GM12878 (cell line): ENCODE measurements at regions not wholly inside any gene's neighbourhood (a gene's known extent, or its start where the extent isn't known, plus 50 kb on each side); places are given as distances from the start of the nearest gene placed in this dataset.
"Not testable (repeated sequence)": the region's sequence is repeated elsewhere in the genome, so short reads cannot be mapped to it uniquely, and the experiment has no call there.

Source experiments
- ATAC-seq: fragments of 200-7000 bp; cut with Tn5 transposase; 3 replicates; pipeline ENCODE4 v1.9.1; 2020; ENCODE audit warnings: mild to moderate bottlenecking, moderate library complexity
- BruUV-seq: library from RNA; stranded (reverse); fragments of 400-500 nt; replicated peaks from 2 replicates; lab custom pipeline; 2021; lab: Mats Ljungman, UMichigan
- CTCF ChIA-PET: fragments of 300-600 bp; sonication (Branson Sonifier 250); formaldehyde crosslinking; extraction: SDS; loops from one replicate; lab custom pipeline; 2021; ENCODE audit warnings: inconsistent platforms; lab: Yijun Ruan, JAX
- POLR2A ChIA-PET: fragments of 350-600 bp; formaldehyde crosslinking; extraction: SDS; loops from one replicate; lab custom pipeline; 2021; ENCODE audit warnings: inconsistent platforms; lab: Charles Lee
- RAD21 ChIA-PET: fragments of 300-600 bp; sonication (Branson Sonifier 250); formaldehyde crosslinking; loops from one replicate; lab custom pipeline; 2023; ENCODE audit warnings: antibody characterized with exemption; ENCODE audit not compliant: unreplicated experiment; lab: Charles Lee
- SMC1A ChIA-PET: fragments of 300-600 bp; sonication (Branson Sonifier 250); formaldehyde crosslinking; loops from one replicate; lab custom pipeline; 2023; ENCODE audit not compliant: unreplicated experiment, uncharacterized antibody; lab: Charles Lee
- DNase-seq: peaks from one replicate; pipeline ENCODE4 v3.0.0-alpha.2; 2011; ENCODE audit warnings: low read depth, low spot score
- FAIRE-seq: peaks from 3 replicates; lab custom pipeline; 2011; peaks lifted over from hg19 to GRCh38; lab: Jason Lieb, UNC
- H2AFZ ChIP-seq: 2 replicates; pipeline ENCODE4 v1.6.0; 2011; ENCODE audit warnings: low read depth, low read length, control low read depth; ENCODE audit not compliant: control insufficient read depth
- H3K27ac ChIP-seq: 2 replicates; pipeline ENCODE4 v1.5.1; 2011; ENCODE audit warnings: control low read depth; ENCODE audit not compliant: control insufficient read depth, insufficient read depth
- H3K27me3 ChIP-seq, 2 experiments: replicated peaks in 1 of 2; 2 replicates each; pipeline versions ENCODE4 v1.6.0 to v1.6.1; 2011; ENCODE audit warnings: low read length in 1 of 2; ENCODE audit not compliant: control insufficient read depth in 2 of 2, insufficient read depth in 2 of 2
- H3K36me3 ChIP-seq, 2 experiments: 2 replicates each; pipeline ENCODE4 v1.5.1; 2011; ENCODE audit warnings: low read length in 1 of 2; ENCODE audit not compliant: control insufficient read depth in 2 of 2, insufficient read depth in 2 of 2
- H3K4me1 ChIP-seq: 2 replicates; pipeline ENCODE4 v1.6.1; 2011; ENCODE audit warnings: mild to moderate bottlenecking, low read length, moderate library complexity, mixed read lengths; ENCODE audit not compliant: control insufficient read depth, insufficient read depth
- H3K4me2 ChIP-seq: 2 replicates; pipeline ENCODE4 v1.6.0; 2011; ENCODE audit warnings: control low read depth; ENCODE audit not compliant: control insufficient read depth, insufficient read depth
- H3K4me3 ChIP-seq: fragments of 200-600 bp; sonication (generic); 2 replicates; pipeline ENCODE4 v1.5.1; 2016
- H3K79me2 ChIP-seq: 2 replicates; pipeline ENCODE4 v1.6.0; 2011; ENCODE audit warnings: low read length; ENCODE audit not compliant: control insufficient read depth, insufficient read depth
- H3K9ac ChIP-seq: 2 replicates; pipeline ENCODE4 v1.8.0; 2011; ENCODE audit warnings: low read length, control low read depth, mixed read lengths; ENCODE audit not compliant: control insufficient read depth, insufficient read depth
- H3K9me3 ChIP-seq: replicated peaks from 3 replicates; pipeline ENCODE4 v1.5.1; 2011; ENCODE audit warnings: mild to moderate bottlenecking, low read length; ENCODE audit not compliant: control insufficient read depth, insufficient read depth
- H4K20me1 ChIP-seq: 2 replicates; pipeline ENCODE4 v1.6.0; 2011; ENCODE audit not compliant: control insufficient read depth, insufficient read depth
- EED ChIP-seq: sonication (generic); IDR thresholded peaks from 2 replicates; pipeline ENCODE4 v1.6.1; 2016; ENCODE audit warnings: antibody characterized with exemption, low read depth
- GATAD2B ChIP-seq: fragments of 450-650 bp; conservative IDR thresholded peaks from 2 replicates; pipeline ENCODE4 v1.6.1; 2017; ENCODE audit warnings: low read depth, mild to moderate bottlenecking, moderate library complexity
- NFYA ChIP-seq: IDR thresholded peaks from 2 replicates; pipeline ENCODE4 v1.6.1; 2011; ENCODE audit warnings: low read depth, mild to moderate bottlenecking, low read length, improper control_type of control experiment, borderline replicate concordance
- POLR2AphosphoS2 ChIP-seq: IDR thresholded peaks from 2 replicates; pipeline ENCODE4 v1.6.1; 2011; ENCODE audit warnings: low read depth, mild to moderate bottlenecking, low read length, improper control_type of control experiment, moderate library complexity
- ZNF274 ChIP-seq: IDR thresholded peaks from one replicate; pipeline ENCODE4 v1.8.0; 2011; ENCODE audit not compliant: insufficient read length, insufficient read depth
- WGBS: methylation state at CpG from one replicate; pipeline ENCODE4 v1.1.6; 2016; ENCODE audit warnings: low lambda C conversion rate; ENCODE audit not compliant: insufficient replicate concordance, insufficient coverage; ENCODE audit errors: missing lambda C conversion rate; 5-methylcytosine and 5-hydroxymethylcytosine counted together
- in situ Hi-C: fragments of 300-500 bp; cut with MboI; formaldehyde crosslinking; loops from 9 replicates; pipeline ENCODE4 v1.14.3; 2018; ENCODE audit warnings: mixed read lengths
- intact Hi-C: fragments of 100-400 bp; cut with micrococcal nuclease; formaldehyde crosslinking; loops from one replicate; pipeline ENCODE4 v1.14.2; 2022; ENCODE audit not compliant: unreplicated experiment
- TF ChIP-seq, protein P1 (sequence below): fragments of 450-650 bp; IDR thresholded peaks from 2 replicates; pipeline ENCODE4 v1.6.1; 2018; ENCODE audit warnings: mild to moderate bottlenecking, low read depth, moderate library complexity; ENCODE audit not compliant: partially characterized antibody

DNA sequence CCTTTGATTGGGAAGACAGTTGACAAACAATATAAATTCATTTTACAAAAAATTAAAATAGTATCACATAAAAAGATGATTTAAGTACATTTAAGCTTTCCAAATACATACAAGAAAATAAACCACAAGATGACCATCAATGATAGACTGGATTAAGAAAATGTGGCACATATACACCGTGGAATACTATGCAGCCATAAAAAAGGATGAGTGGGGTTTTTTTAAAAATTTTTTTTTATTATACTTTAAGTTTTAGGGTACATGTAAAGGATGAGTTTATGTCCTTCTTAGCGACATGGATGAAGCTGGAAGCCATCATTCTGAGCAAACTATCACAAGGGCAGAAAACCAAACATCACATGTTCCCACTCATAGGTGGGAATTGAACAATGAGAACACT, 237.6 kb downstream of the FBXO8 start:
- in situ Hi-C loops, H3K4me3 ChIP-seq, CTCF ChIA-PET, POLR2A ChIA-PET, SMC1A ChIA-PET, H3K9me3 ChIP-seq, H3K36me3 ChIP-seq, intact Hi-C loops, H4K20me1 ChIP-seq, FAIRE-seq, H3K4me1 ChIP-seq, BruUV-seq, H3K27ac ChIP-seq, RAD21 ChIA-PET, DNase-seq, H3K27me3 ChIP-seq, H3K79me2 ChIP-seq, H2AFZ ChIP-seq, ATAC-seq, H3K9ac ChIP-seq, H3K4me2 ChIP-seq: not testable (repeated sequence)
- WGBS: 2% methylated on average over 2 of the region's 2 CpGs

DNA sequence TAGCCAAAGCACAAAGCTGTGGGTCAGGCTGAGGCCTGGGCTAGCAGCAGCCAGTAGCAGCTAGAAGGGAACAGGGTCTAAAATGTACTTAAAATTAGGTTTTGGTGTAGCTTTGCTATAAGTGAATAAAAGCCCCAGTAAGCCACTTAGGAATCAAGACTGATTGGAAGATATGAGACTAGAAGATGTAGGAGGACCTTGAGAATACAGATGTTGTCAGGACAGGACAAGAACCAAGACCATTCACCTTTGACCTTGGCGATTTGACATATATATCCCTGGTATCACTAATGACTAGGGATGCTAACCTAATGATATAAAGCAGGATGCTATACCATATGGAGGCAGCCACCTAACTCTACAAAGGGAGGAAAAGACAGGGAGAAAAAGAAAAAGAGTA, 238.1 kb downstream of the FBXO8 start:
- in situ Hi-C loops: no loop called here
- Histone ChIP-seq H3K27me3 (no peaks in the 10 kb centered on the region), H2AFZ (no peak overlapping the region), H3K4me1 (no peaks in the 10 kb centered on the region), H3K9ac (no peak overlapping the region), H3K27ac (no peak overlapping the region), H4K20me1 (no peaks in the 10 kb centered on the region), H3K79me2 (no peaks in the 10 kb centered on the region), H3K4me2 (no peak overlapping the region), H3K9me3 (no peaks in the 10 kb centered on the region)
- ChIA-PET CTCF (no interaction called here), POLR2A (no interaction called here), SMC1A (no interaction called here)
- FAIRE-seq (no peak), ATAC-seq (no peak)
- BruUV-seq: no TSS peak
- WGBS: 44% methylated on average over 1 of the region's 1 CpG
- no peak for TF ChIP-seq GATAD2B
- TF ChIP-seq, protein P1, sequence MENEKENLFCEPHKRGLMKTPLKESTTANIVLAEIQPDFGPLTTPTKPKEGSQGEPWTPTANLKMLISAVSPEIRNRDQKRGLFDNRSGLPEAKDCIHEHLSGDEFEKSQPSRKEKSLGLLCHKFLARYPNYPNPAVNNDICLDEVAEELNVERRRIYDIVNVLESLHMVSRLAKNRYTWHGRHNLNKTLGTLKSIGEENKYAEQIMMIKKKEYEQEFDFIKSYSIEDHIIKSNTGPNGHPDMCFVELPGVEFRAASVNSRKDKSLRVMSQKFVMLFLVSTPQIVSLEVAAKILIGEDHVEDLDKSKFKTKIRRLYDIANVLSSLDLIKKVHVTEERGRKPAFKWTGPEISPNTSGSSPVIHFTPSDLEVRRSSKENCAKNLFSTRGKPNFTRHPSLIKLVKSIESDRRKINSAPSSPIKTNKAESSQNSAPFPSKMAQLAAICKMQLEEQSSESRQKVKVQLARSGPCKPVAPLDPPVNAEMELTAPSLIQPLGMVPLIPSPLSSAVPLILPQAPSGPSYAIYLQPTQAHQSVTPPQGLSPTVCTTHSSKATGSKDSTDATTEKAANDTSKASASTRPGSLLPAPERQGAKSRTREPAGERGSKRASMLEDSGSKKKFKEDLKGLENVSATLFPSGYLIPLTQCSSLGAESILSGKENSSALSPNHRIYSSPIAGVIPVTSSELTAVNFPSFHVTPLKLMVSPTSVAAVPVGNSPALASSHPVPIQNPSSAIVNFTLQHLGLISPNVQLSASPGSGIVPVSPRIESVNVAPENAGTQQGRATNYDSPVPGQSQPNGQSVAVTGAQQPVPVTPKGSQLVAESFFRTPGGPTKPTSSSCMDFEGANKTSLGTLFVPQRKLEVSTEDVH: no peak
- no peak for TF ChIP-seq POLR2AphosphoS2
- TF ChIP-seq ZNF274: no peak
- TF ChIP-seq NFYA: no peak
- no peak for TF ChIP-seq EED
- TF ChIP-seq, all 136 proteins: peak for 0
- Histone ChIP-seq H3K4me3 (no peak overlapping the region), H3K36me3 (no peaks in the 10 kb centered on the region)
- DNase-seq: no peak
- RAD21 ChIA-PET: no interaction called here
- intact Hi-C loops: no loop called here
